GM18511 (cell line): ENCODE measurements at regions not wholly inside any gene's neighbourhood (a gene's known extent, or its start where the extent isn't known, plus 50 kb on each side); places are given as distances from the start of the nearest gene placed in this dataset.
"Not testable (repeated sequence)": the region's sequence is repeated elsewhere in the genome, so short reads cannot be mapped to it uniquely, and the experiment has no call there.

Experiments used
- ATAC-seq: cut with Tn5 transposase; IDR thresholded peaks from one replicate; pipeline ENCODE4 v1.9.1; 2021; ENCODE audit warnings: mild to moderate bottlenecking, moderate library complexity; ENCODE audit not compliant: unreplicated experiment

- no peak for ATAC-seq
Observed at GRCh38 chr17:13862346-13862745, 207.0 kb upstream of the COX10 start.

- ATAC-seq = no peak
Observed at GRCh38 chr17:13863436-13863835, 205.9 kb upstream of the COX10 start.

- ATAC-seq = no peak
Observed at GRCh38 chr17:13864521-13864920, 204.8 kb upstream of the COX10 start.

GRCh38 chr17:13865650-13866049 lies 203.7 kb upstream of the COX10 start:
- ATAC-seq = no peak

GRCh38 chr17:13869331-13869940 lies 199.9 kb upstream of the COX10 start:
- no peak for ATAC-seq

GRCh38 chr17:13871261-13871660 lies 198.0 kb upstream of the COX10 start:
- no peak for ATAC-seq

GRCh38 chr17:13874134-13874533 lies 195.2 kb upstream of the COX10 start:
- ATAC-seq = no peak

GRCh38 chr17:13874817-13875216 lies 194.5 kb upstream of the COX10 start:
- no peak for ATAC-seq

GRCh38 chr17:13879961-13880466 lies 189.3 kb upstream of the COX10 start:
- no peak for ATAC-seq

GRCh38 chr17:13883659-13884058 lies 185.6 kb upstream of the COX10 start:
- no peak for ATAC-seq

- no peak for ATAC-seq
Observed at GRCh38 chr17:13884347-13884746, 185.0 kb upstream of the COX10 start.

- no peak for ATAC-seq
Observed at GRCh38 chr17:13885550-13885949, 183.8 kb upstream of the COX10 start.

- no peak for ATAC-seq
Observed at GRCh38 chr17:13885953-13886889, 183.1 kb upstream of the COX10 start.

- ATAC-seq = no peak
Observed at GRCh38 chr17:13888056-13888609, 181.2 kb upstream of the COX10 start.

- ATAC-seq = not testable (repeated sequence)
Observed at GRCh38 chr17:13908971-13909370, 160.3 kb upstream of the COX10 start.

- ATAC-seq = no peak
Observed at GRCh38 chr17:13909901-13910519, 159.3 kb upstream of the COX10 start.

GRCh38 chr17:13917634-13918033 lies 151.7 kb upstream of the COX10 start:
- ATAC-seq = no peak

- ATAC-seq = no peak
Observed at GRCh38 chr17:13918247-13918646, 151.1 kb upstream of the COX10 start.

- no peak for ATAC-seq
Observed at GRCh38 chr17:13919818-13920217, 149.5 kb upstream of the COX10 start.

- ATAC-seq = no peak
Observed at GRCh38 chr17:13920413-13920812, 148.9 kb upstream of the COX10 start.
